H1 (cell line): ENCODE measurements at regions not wholly inside any gene's neighbourhood (a gene's known extent, or its start where the extent isn't known, plus 50 kb on each side); places are given as distances from the start of the nearest gene placed in this dataset.

Source experiments
- CTCF ChIA-PET: fragments of 300-600 bp; sonication (Branson Sonifier 250); formaldehyde crosslinking; loops from one replicate; lab custom pipeline; 2021; ENCODE audit not compliant: partially characterized antibody; lab: Charles Lee
- POLR2A ChIA-PET: fragments of 300-600 bp; sonication (Branson Sonifier 250); formaldehyde crosslinking; loops from one replicate; lab custom pipeline; 2021; ENCODE audit warnings: inconsistent platforms; ENCODE audit not compliant: partially characterized antibody; lab: Charles Lee
- DNase-seq, 2 experiments: peaks; one replicate each; pipeline versions ENCODE4 v3.0.0 to v3.0.0-alpha.2; 2010 to 2022; ENCODE audit warnings: low spot score in 2 of 2, low read depth in 1 of 2, mixed read lengths in 1 of 2
- FAIRE-seq: peaks from 2 replicates; lab custom pipeline; 2011; peaks lifted over from hg19 to GRCh38; lab: Jason Lieb, UNC
- H2AFZ ChIP-seq: 2 replicates; pipeline ENCODE4 v1.8.1; 2012; ENCODE audit warnings: low read length, inconsistent platforms
- H2AK5ac ChIP-seq: 2 replicates; pipeline ENCODE4 v1.6.1; 2013; ENCODE audit warnings: low read depth, low read length
- H2BK120ac ChIP-seq: replicated peaks from 2 replicates; pipeline ENCODE3; 2013; ENCODE audit warnings: low read depth, low read length, inconsistent platforms
- H2BK12ac ChIP-seq: 2 replicates; pipeline ENCODE4 v1.6.1; 2013; ENCODE audit warnings: low read depth, low read length
- H2BK15ac ChIP-seq: 2 replicates; pipeline ENCODE4 v1.6.1; 2013; ENCODE audit warnings: low read length
- H2BK20ac ChIP-seq: 2 replicates; pipeline ENCODE4 v1.6.1; 2013; ENCODE audit warnings: low read length
- H2BK5ac ChIP-seq: 2 replicates; pipeline ENCODE4 v1.6.1; 2013; ENCODE audit warnings: low read depth, low read length
- H3K14ac ChIP-seq: 2 replicates; pipeline ENCODE4 v1.6.1; 2013; ENCODE audit warnings: inconsistent platforms; ENCODE audit not compliant: insufficient read length
- H3K18ac ChIP-seq: 2 replicates; pipeline ENCODE4 v1.6.1; 2013; ENCODE audit warnings: low read length; ENCODE audit errors: extremely low read depth
- H3K23ac ChIP-seq: 2 replicates; pipeline ENCODE4 v1.6.1; 2013; ENCODE audit warnings: inconsistent platforms; ENCODE audit not compliant: insufficient read length
- H3K23me2 ChIP-seq: 2 replicates; pipeline ENCODE4 v1.6.1; 2013; ENCODE audit warnings: low read depth, low read length
- H3K27ac ChIP-seq: 2 replicates; pipeline ENCODE4 v1.6.1; 2011; ENCODE audit warnings: low read depth, low read length, inconsistent platforms
- H3K27me3 ChIP-seq, 4 experiments: replicated peaks in 1 of 4; 1 replicate in 1 of 4; 2 replicates in 3 of 4; pipeline versions ENCODE4 v1.6.1 to v1.8.1; 2011 to 2013; ENCODE audit warnings: low read length in 3 of 4, mild to moderate bottlenecking in 3 of 4, inconsistent platforms in 2 of 4, mixed read lengths in 2 of 4, moderate library complexity in 1 of 4; ENCODE audit not compliant: control insufficient read depth in 3 of 4, insufficient read depth in 3 of 4; ENCODE audit errors: extremely low read depth in 1 of 4
- H3K36me3 ChIP-seq, 4 experiments: 2 replicates each; pipeline versions ENCODE4 v1.6.1 to v1.8.1; 2011 to 2013; ENCODE audit warnings: mild to moderate bottlenecking in 4 of 4, low read length in 3 of 4, moderate library complexity in 2 of 4, control low read depth in 1 of 4, inconsistent platforms in 1 of 4; ENCODE audit not compliant: insufficient read depth in 4 of 4, control insufficient read depth in 2 of 4
- H3K4ac ChIP-seq: replicated peaks from 2 replicates; pipeline ENCODE3; 2013; ENCODE audit warnings: low read length, low read depth, mixed read lengths, inconsistent platforms; ENCODE audit not compliant: insufficient read length
- H3K4me1 ChIP-seq, 4 experiments: replicated peaks in 1 of 4; 1 replicate in 1 of 4; 2 replicates in 3 of 4; pipeline versions ENCODE4 v1.6.1 to v1.8.1; 2011 to 2013; ENCODE audit warnings: low read length in 3 of 4, inconsistent platforms in 2 of 4, mixed read lengths in 1 of 4; ENCODE audit not compliant: insufficient read depth in 4 of 4, control insufficient read depth in 3 of 4
- H3K4me2 ChIP-seq, 2 experiments: 2 replicates each; pipeline versions ENCODE4 v1.6.1 to v1.8.1; 2011 to 2013; ENCODE audit warnings: low read depth in 2 of 2, low read length in 2 of 2, control low read depth in 1 of 2, inconsistent platforms in 1 of 2, mild to moderate bottlenecking in 1 of 2; ENCODE audit not compliant: insufficient read depth in 1 of 2
- H3K4me3 ChIP-seq, 4 experiments: fragments of 200-600, 300-600 bp in 1 of 4; sonication (generic), shearing (Covaris generic), sonication (Bioruptor Twin) in 1 of 4; 2 replicates each; pipeline versions ENCODE4 v1.5.1 to v1.8.1; 2011 to 2016; ENCODE audit warnings: low read length in 4 of 4, low read depth in 3 of 4, control low read depth in 2 of 4, inconsistent platforms in 2 of 4, mild to moderate bottlenecking in 2 of 4, mixed read lengths in 1 of 4, moderate library complexity in 1 of 4; ENCODE audit not compliant: insufficient read depth in 2 of 4; ENCODE audit errors: extremely low read depth in 1 of 4
- H3K56ac ChIP-seq: replicated peaks from 2 replicates; pipeline ENCODE3; 2013; ENCODE audit warnings: low read depth, mild to moderate bottlenecking, mixed read lengths, low read length, inconsistent platforms; ENCODE audit not compliant: insufficient read length
- H3K79me1 ChIP-seq: 2 replicates; pipeline ENCODE4 v1.6.1; 2013; ENCODE audit warnings: low read depth, low read length, control low read depth
- H3K79me2 ChIP-seq, 2 experiments: 2 replicates each; pipeline versions ENCODE4 v1.6.1 to v1.8.1; 2012 to 2013; ENCODE audit warnings: low read length in 2 of 2, mild to moderate bottlenecking in 2 of 2, inconsistent platforms in 1 of 2; ENCODE audit not compliant: insufficient read depth in 2 of 2, control insufficient read depth in 1 of 2
- H3K9ac ChIP-seq, 4 experiments: replicated peaks in 1 of 4; 1 replicate in 1 of 4; 2 replicates in 3 of 4; pipeline versions ENCODE4 v1.6.1 to v1.8.1; 2011 to 2013; ENCODE audit warnings: low read depth in 3 of 4, low read length in 3 of 4, control low read depth in 2 of 4, mild to moderate bottlenecking in 2 of 4, moderate library complexity in 2 of 4, inconsistent platforms in 1 of 4; ENCODE audit errors: extremely low read depth in 1 of 4
- H3K9me3 ChIP-seq, 2 experiments: 2 replicates each; pipeline versions ENCODE4 v1.6.1 to v1.8.1; 2012 to 2013; ENCODE audit warnings: mild to moderate bottlenecking in 2 of 2, moderate library complexity in 2 of 2, control low read depth in 1 of 2, inconsistent platforms in 1 of 2, low read depth in 1 of 2, low read length in 1 of 2, mixed read lengths in 1 of 2; ENCODE audit not compliant: insufficient read depth in 2 of 2
- H4K20me1 ChIP-seq, 2 experiments: replicated peaks in 1 of 2; 2 replicates each; pipeline versions ENCODE3 to v1.8.1; 2011 to 2013; ENCODE audit warnings: inconsistent platforms in 2 of 2, low read length in 2 of 2, mild to moderate bottlenecking in 1 of 2; ENCODE audit not compliant: insufficient read depth in 2 of 2, control insufficient read depth in 1 of 2
- H4K5ac ChIP-seq: 2 replicates; pipeline ENCODE4 v1.6.1; 2013; ENCODE audit warnings: low read length, low read depth, mixed read lengths, inconsistent platforms; ENCODE audit not compliant: insufficient read length
- H4K8ac ChIP-seq: 2 replicates; pipeline ENCODE4 v1.8.0; 2013; ENCODE audit warnings: mild to moderate bottlenecking, moderate library complexity, low read length, inconsistent platforms; ENCODE audit not compliant: insufficient read depth; ENCODE audit errors: extremely low read depth
- H4K91ac ChIP-seq: replicated peaks from 2 replicates; pipeline ENCODE3; 2013; ENCODE audit warnings: low read length, mixed read lengths, inconsistent platforms; ENCODE audit not compliant: insufficient read length
- CBX5 ChIP-seq: fragments of 300-800, 300-1000 bp; sonication (generic); IDR thresholded peaks from 2 replicates; pipeline ENCODE4 v1.7.1; 2016; ENCODE audit warnings: antibody characterized with exemption, low read length, low read depth
- CHD1 ChIP-seq: IDR thresholded peaks from 2 replicates; pipeline ENCODE4 v1.6.1; 2012; ENCODE audit warnings: low read depth, low read length, improper control_type of control experiment
- HDAC2 ChIP-seq, 2 experiments: fragments of 300-600 bp in 1 of 2; sonication (generic) in 1 of 2; IDR thresholded peaks; 2 replicates each; pipeline ENCODE4 v1.6.1; 2011 to 2012; ENCODE audit warnings: low read depth in 2 of 2, low read length in 2 of 2, mild to moderate bottlenecking in 2 of 2, moderate library complexity in 2 of 2, borderline replicate concordance in 1 of 2, inconsistent platforms in 1 of 2
- JUND ChIP-seq: IDR thresholded peaks from 2 replicates; pipeline ENCODE4 v1.6.1; 2011; ENCODE audit warnings: mild to moderate bottlenecking, improper control_type of control experiment, low read length
- KDM1A ChIP-seq: fragments of 200-600, 300-600 bp; sonication (generic); IDR thresholded peaks from 2 replicates; pipeline ENCODE4 v1.7.1; 2016; ENCODE audit warnings: mild to moderate bottlenecking, low read length, borderline replicate concordance
- RAD21 ChIP-seq, 2 experiments: IDR thresholded peaks in 1 of 2; conservative IDR thresholded peaks in 1 of 2; 2 replicates each; pipeline ENCODE4 v1.6.1; 2011; ENCODE audit warnings: low read depth in 2 of 2, low read length in 2 of 2, improper control_type of control experiment in 1 of 2, inconsistent platforms in 1 of 2, mild to moderate bottlenecking in 1 of 2, moderate library complexity in 1 of 2
- SIRT6 ChIP-seq: IDR thresholded peaks from one replicate; pipeline ENCODE4 v1.7.1; 2012; ENCODE audit warnings: low read length, inconsistent platforms
- SRF ChIP-seq: IDR thresholded peaks from 2 replicates; pipeline ENCODE4 v1.6.1; 2011; ENCODE audit warnings: mild to moderate bottlenecking, low read depth, low read length, moderate library complexity
- SUZ12 ChIP-seq: fragments of 200-600 bp; sonication (generic); IDR thresholded peaks from 2 replicates; pipeline ENCODE4 v1.6.1; 2012; ENCODE audit warnings: mild to moderate bottlenecking, inconsistent platforms, low read length, moderate library complexity, mixed read lengths
- TBP ChIP-seq: IDR thresholded peaks from 2 replicates; pipeline ENCODE4 v1.6.1; 2011; ENCODE audit warnings: low read depth, low read length, improper control_type of control experiment
- WGBS, 2 experiments: shearing (Covaris generic) in 1 of 2; methylation state at CpG; one replicate each; pipeline versions ENCODE4 v1.1.6 to v1.1.7; 2013 to 2015; ENCODE audit warnings: low lambda C conversion rate in 2 of 2, mixed read lengths in 2 of 2, inconsistent platforms in 1 of 2, low coverage in 1 of 2, missing lambda C conversion rate in 1 of 2; ENCODE audit not compliant: insufficient replicate concordance in 2 of 2, insufficient coverage in 1 of 2, insufficient read length in 1 of 2; ENCODE audit errors: extremely low coverage in 1 of 2, missing lambda C conversion rate in 1 of 2; 5-methylcytosine and 5-hydroxymethylcytosine counted together

GRCh38 chr2:238669046-238669445 lies 178.8 kb upstream of the TWIST2 start:
- CTCF ChIA-PET = interaction anchor here (0.6 kb wide), 1 partner anchor 27 kb away, joined by 3 read pairs; no protein-coding TSS in a partner anchor
- Histone ChIP-seq H2BK120ac (no peak overlapping the region), H3K18ac (no peak overlapping the region), H2BK20ac (no peak overlapping the region), H4K8ac (no peak overlapping the region), H3K23ac (no peak overlapping the region), H3K79me2 (no peaks in the 10 kb centered on the region), H4K20me1 (no peaks in the 10 kb centered on the region), H3K56ac (no peak overlapping the region), H3K9ac (no peak overlapping the region), H3K4me2 (no peak overlapping the region), H3K9me3 (peaks cover 0 to 3% of the 10 kb centered on the region in 2 experiments; a peak in 1 of 4 replicates), H3K79me1 (no peaks in the 10 kb centered on the region), H3K4me1 (no peaks in the 10 kb centered on the region), H3K4ac (no peak overlapping the region), H2BK5ac (no peak overlapping the region), H2BK15ac (no peak overlapping the region), H4K5ac (no peak overlapping the region), H2AK5ac (no peak overlapping the region), H3K4me3 (no peak overlapping the region), H2BK12ac (no peak overlapping the region), H3K14ac (no peak overlapping the region), H4K91ac (no peak overlapping the region), H3K36me3 (no peaks in the 10 kb centered on the region), H3K27ac (no peak overlapping the region), H3K27me3 (no peaks in the 10 kb centered on the region), H2AFZ (no peak overlapping the region), H3K23me2 (no peaks in the 10 kb centered on the region)
- 100% methylated on average over 1 of the region's 1 CpG; no CpG with 5 or more reads in 1 of the 2 experiments for WGBS, 2 experiments
- DNase-seq (no peak), FAIRE-seq (no peak)
- no peak for TF ChIP-seq SRF
- no peak for TF ChIP-seq SIRT6
- TF ChIP-seq CHD1 = no peak
- TF ChIP-seq RAD21 (IDR thresholded peaks at IDR 0.05 in 1 of 2, conservative IDR thresholded peaks at IDR 0.05 in 1 of 2; ENCODE audit: low read depth in 2 of 2, low read length in 2 of 2) = no peak
- no peak for TF ChIP-seq JUND
- no peak for TF ChIP-seq TBP
- TF ChIP-seq KDM1A = no peak
- TF ChIP-seq CBX5 = no peak
- no peak for TF ChIP-seq SUZ12
- no peak for TF ChIP-seq HDAC2 (IDR thresholded peaks at IDR 0.05; ENCODE audit: borderline replicate concordance in 1 of 2, low read depth in 2 of 2, low read length in 2 of 2)
- POLR2A ChIA-PET = no interaction called here
